ENCODE measurements at regions not wholly inside any gene's neighbourhood (a gene's known extent, or its start where the extent isn't known, plus 50 kb on each side); places are given as distances from the start of the nearest gene placed in this dataset.

GRCh38 chr20:23299673-23300050 is 50.9 kb upstream of the NXT1 start:
- no peak overlapping the region for H3K4me3 ChIP-seq
- ATAC-seq (no peak), DNase-seq (no peak)
- TF ChIP-seq CTCF (IDR thresholded peaks at IDR 0.05) = no peak
- no peaks in the 10 kb centered on the region for H3K27me3 ChIP-seq
- intact Hi-C loops (cut with DNase I) = no loop called here
- H3K4me1 ChIP-seq = peaks cover 8 to 9% of the 10 kb centered on the region in 2 donors
- H3K27ac ChIP-seq = no peak overlapping the region
- H3K36me3 ChIP-seq = no peaks in the 10 kb centered on the region
- H3K9me3 ChIP-seq = no peaks in the 10 kb centered on the region

GRCh38 chr20:23298926-23299672 is 51.5 kb upstream of the NXT1 start:
- Histone ChIP-seq H3K27ac (no peak overlapping the region), H3K9me3 (no peaks in the 10 kb centered on the region), H3K27me3 (no peaks in the 10 kb centered on the region), H3K36me3 (no peaks in the 10 kb centered on the region), H3K4me1 (peaks cover 10 to 12% of the 10 kb centered on the region in 2 donors), H3K4me3 (no peak overlapping the region)
- no peak for DNase-seq
- ATAC-seq = no peak
- TF ChIP-seq CTCF (IDR thresholded peaks at IDR 0.05) = no peak
- intact Hi-C loops (cut with DNase I) = no loop called here

DNA sequence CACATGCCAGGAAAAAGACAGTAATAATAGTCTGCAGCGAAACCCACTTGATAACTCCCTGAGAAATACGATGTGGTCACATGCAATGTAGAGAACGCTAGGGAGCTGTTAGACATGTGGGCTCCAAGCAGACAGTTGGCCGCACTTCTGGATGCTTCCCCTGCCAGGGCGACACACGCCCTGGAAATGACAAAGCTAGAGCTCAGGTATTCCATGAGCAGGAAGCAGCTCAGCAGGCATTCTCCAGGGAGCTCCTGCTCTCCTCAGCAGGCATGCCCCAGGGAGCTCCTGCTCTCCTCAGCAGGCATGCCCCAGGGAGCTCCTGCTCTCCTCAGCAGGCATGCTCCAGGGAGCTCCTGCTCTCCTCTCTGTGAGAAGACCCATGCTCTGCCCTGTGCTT is 52.4 kb upstream of the NXT1 start:
- TF ChIP-seq CTCF (IDR thresholded peaks at IDR 0.05) = no peak
- Histone ChIP-seq H3K9me3 (no peaks in the 10 kb centered on the region), H3K27ac (no peak overlapping the region), H3K4me3 (no peak overlapping the region), H3K4me1 (peaks cover 14 to 17% of the 10 kb centered on the region in 2 donors), H3K27me3 (no peaks in the 10 kb centered on the region), H3K36me3 (no peaks in the 10 kb centered on the region)
- DNase-seq (no peak), ATAC-seq (no peak)
- intact Hi-C loops (cut with DNase I) = no loop called here

DNA sequence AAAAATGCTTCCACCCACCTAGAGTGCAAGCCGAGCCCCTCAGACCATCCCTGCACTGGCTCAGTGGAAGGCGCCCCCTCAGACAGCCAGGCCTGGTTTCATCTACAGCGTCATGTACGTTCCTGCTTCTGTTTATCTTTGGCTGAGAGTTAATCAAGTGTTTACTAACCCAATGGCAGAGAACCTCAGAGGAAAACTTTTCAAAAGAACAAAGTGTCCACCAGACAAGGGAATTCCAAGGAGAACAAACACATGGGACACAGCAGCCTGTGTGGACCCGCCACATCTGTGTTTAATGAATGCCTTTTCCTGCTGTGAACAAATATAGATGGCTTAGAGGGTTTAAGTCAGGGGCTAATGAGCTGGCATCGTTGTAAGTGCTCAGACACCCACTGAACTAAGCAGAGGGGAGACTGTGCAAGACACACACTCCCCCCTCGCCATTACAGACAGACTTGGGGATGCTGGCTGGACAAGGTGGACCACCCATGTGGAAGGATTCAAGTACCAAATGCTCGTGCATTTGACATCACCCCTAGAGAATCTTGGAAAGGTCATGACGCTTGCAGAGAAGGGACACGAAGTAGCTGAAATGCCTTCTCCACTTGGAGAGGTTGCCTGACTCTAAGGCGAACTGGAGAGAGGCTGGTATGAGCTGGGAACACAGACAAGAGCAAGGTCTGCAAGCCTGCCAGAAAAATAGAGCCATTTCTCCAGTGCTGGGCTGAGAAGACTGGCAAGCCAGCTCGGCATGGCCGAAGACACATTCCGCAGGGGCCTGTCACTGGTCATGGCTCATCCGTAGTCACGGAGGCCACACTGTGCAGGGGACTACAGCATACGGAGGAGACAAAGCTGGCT is 53.5 kb upstream of the NXT1 start:
- Histone ChIP-seq H3K9me3 (no peaks in the 10 kb centered on the region), H3K4me3 (no peak overlapping the region), H3K27me3 (no peaks in the 10 kb centered on the region), H3K4me1 (peaks cover 14 to 17% of the 10 kb centered on the region in 2 donors), H3K27ac (no peak overlapping the region), H3K36me3 (no peaks in the 10 kb centered on the region)
- intact Hi-C loops (cut with DNase I) = no loop called here
- peak in 1 of 4 donors; percentile 35 for DNase-seq
- peak; percentile 81 for ATAC-seq
- no peak for TF ChIP-seq CTCF (IDR thresholded peaks at IDR 0.05)

DNA sequence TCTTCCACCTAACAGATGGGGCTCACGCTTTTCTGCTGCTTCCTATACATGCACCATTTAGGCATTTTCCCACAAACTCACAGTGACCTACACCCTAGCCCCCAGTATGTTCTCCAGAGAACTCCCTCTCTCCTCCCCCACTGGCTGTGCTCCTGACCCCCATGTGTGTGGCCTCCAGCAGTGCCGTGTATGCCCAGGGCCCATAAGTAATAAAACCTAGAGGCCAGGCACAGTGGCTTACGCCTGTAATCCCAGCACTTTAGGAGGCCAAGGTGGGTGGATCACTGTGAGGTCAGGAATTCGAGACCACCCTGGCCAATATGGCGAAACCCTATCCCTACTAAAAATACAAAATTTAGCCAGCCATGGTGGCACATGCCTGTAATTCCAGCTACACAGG is 54.7 kb upstream of the NXT1 start:
- H3K36me3 ChIP-seq = no peaks in the 10 kb centered on the region
- H3K9me3 ChIP-seq = no peaks in the 10 kb centered on the region
- H3K27me3 ChIP-seq = no peaks in the 10 kb centered on the region
- no peak overlapping the region for H3K27ac ChIP-seq
- no peak for TF ChIP-seq CTCF (IDR thresholded peaks at IDR 0.05)
- ATAC-seq = no peak
- no peak for DNase-seq
- H3K4me3 ChIP-seq = no peak overlapping the region
- peaks cover 14 to 17% of the 10 kb centered on the region in 2 donors for H3K4me1 ChIP-seq
- intact Hi-C loops (cut with DNase I) = no loop called here
